Activated CD8-positive, alpha-beta T cell treated with anti-CD3 and anti-CD28 coated beads for 36 hours (primary cell): ENCODE measurements at regions not wholly inside any gene's neighbourhood (a gene's known extent, or its start where the extent isn't known, plus 50 kb on each side); places are given as distances from the start of the nearest gene placed in this dataset.

Experiments used
- ATAC-seq: fragments of 200-7000 bp; cut with Tn5 transposase; one replicate; pipeline ENCODE4 v1.10.0; 2021; ENCODE audit warnings: mild to moderate bottlenecking, moderate library complexity
- CTCF ChIA-PET: fragments of 350-600 bp; sonication (Branson Sonifier 250); formaldehyde crosslinking; loops from one replicate; lab custom pipeline; 2021; ENCODE audit warnings: antibody characterized with exemption; lab: Charles Lee
- POLR2A ChIA-PET: fragments of 350-600 bp; sonication (Branson Sonifier 250); formaldehyde crosslinking; loops from one replicate; lab custom pipeline; 2021; ENCODE audit warnings: antibody characterized with exemption; lab: Charles Lee
- DNase-seq: peaks from one replicate; pipeline ENCODE4 v3.0.0-alpha.2; 2020
- H3K27ac Mint-ChIP-seq: one replicate; pipeline ENCODE4 v1.8.0; 2021; ENCODE audit warnings: mild to moderate bottlenecking, mixed read lengths
- H3K27me3 Mint-ChIP-seq: one replicate; pipeline ENCODE4 v1.8.0; 2021; ENCODE audit warnings: mixed read lengths
- H3K36me3 Mint-ChIP-seq: one replicate; pipeline ENCODE4 v1.8.0; 2021; ENCODE audit warnings: low read depth, mixed read lengths
- H3K4me1 Mint-ChIP-seq: one replicate; pipeline ENCODE4 v1.8.0; 2021; ENCODE audit warnings: low read depth, mixed read lengths
- H3K4me3 Mint-ChIP-seq: one replicate; pipeline ENCODE4 v1.8.0; 2021; ENCODE audit warnings: mild to moderate bottlenecking, moderate library complexity, mixed read lengths
- H3K9me3 Mint-ChIP-seq: one replicate; pipeline ENCODE4 v1.8.0; 2021; ENCODE audit warnings: mixed read lengths
- intact Hi-C: fragments of 100-400 bp; cut with micrococcal nuclease; formaldehyde crosslinking; loops from one replicate; pipeline ENCODE4 v1.10.0; 2022
- TF ChIP-seq, protein P1 (sequence below): fragments of 200-600 bp; IDR thresholded peaks from one replicate; pipeline ENCODE4 v1.8.0; 2022; ENCODE audit warnings: antibody characterized with exemption, mild to moderate bottlenecking

DNA sequence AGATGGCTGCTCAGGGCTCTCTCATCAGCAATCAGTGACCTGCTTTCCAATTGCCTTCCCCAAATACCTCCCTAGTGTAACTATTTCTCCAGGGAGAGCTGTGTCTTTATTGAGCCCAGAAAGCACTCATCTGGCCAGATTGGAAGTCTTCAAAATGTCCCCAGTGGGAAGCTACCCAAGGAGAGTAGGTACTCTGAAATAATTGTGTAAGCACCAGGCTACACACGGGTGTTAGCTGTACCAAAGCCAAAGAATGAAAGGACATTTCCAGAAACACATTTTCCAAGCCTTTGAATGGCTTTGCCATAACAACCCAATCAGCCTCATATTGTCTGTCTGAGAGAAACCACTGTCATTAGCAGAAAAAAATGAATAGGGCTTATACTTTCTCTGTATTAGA, 318.8 kb downstream of the FAM170A start:
- ATAC-seq: no peak
- POLR2A ChIA-PET: no interaction called here
- no peaks in the 10 kb centered on the region for H3K4me1 Mint-ChIP-seq
- no peak overlapping the region for H3K27ac Mint-ChIP-seq
- no peaks in the 10 kb centered on the region for H3K27me3 Mint-ChIP-seq
- CTCF ChIA-PET: no interaction called here
- TF ChIP-seq, protein P1, sequence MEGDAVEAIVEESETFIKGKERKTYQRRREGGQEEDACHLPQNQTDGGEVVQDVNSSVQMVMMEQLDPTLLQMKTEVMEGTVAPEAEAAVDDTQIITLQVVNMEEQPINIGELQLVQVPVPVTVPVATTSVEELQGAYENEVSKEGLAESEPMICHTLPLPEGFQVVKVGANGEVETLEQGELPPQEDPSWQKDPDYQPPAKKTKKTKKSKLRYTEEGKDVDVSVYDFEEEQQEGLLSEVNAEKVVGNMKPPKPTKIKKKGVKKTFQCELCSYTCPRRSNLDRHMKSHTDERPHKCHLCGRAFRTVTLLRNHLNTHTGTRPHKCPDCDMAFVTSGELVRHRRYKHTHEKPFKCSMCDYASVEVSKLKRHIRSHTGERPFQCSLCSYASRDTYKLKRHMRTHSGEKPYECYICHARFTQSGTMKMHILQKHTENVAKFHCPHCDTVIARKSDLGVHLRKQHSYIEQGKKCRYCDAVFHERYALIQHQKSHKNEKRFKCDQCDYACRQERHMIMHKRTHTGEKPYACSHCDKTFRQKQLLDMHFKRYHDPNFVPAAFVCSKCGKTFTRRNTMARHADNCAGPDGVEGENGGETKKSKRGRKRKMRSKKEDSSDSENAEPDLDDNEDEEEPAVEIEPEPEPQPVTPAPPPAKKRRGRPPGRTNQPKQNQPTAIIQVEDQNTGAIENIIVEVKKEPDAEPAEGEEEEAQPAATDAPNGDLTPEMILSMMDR: no peak
- no peak for DNase-seq
- H3K9me3 Mint-ChIP-seq: no peaks in the 10 kb centered on the region
- no peaks in the 10 kb centered on the region for H3K36me3 Mint-ChIP-seq
- no peak overlapping the region for H3K4me3 Mint-ChIP-seq
- intact Hi-C loops: no loop called here

DNA sequence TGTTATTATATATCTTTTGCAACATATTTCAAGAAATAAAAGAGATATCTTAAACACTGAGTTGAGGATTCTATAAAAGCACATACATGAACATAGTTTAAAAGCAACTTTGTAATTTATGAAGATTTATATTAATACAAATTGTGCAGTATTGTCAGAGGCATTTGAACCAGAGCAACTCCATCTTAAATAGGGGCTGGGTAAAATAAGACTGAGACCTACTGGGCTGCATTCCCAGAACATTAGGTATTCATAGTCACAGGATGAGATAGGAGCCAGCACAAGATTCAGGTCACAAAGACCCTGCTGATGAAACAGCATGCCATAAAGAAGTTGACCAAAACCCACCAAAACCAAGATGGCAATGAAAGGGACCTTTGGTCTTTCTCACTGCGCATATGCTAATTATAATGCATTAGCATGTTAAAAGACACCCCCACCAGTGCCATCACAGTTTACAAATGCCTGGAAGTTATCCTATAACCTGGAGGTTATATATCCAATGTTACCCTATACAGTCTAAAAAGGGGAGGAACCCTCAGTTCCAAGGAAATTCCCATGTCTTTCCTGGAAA, 320.2 kb downstream of the FAM170A start:
- Mint-ChIP-seq H3K36me3 (no peaks in the 10 kb centered on the region), H3K4me3 (no peak overlapping the region), H3K4me1 (no peaks in the 10 kb centered on the region), H3K9me3 (no peaks in the 10 kb centered on the region), H3K27me3 (no peaks in the 10 kb centered on the region), H3K27ac (no peak overlapping the region)
- no peak for ATAC-seq
- ChIA-PET POLR2A (no interaction called here), CTCF (no interaction called here)
- TF ChIP-seq, protein P1: no peak
- intact Hi-C loops: no loop called here
- no peak for DNase-seq

DNA sequence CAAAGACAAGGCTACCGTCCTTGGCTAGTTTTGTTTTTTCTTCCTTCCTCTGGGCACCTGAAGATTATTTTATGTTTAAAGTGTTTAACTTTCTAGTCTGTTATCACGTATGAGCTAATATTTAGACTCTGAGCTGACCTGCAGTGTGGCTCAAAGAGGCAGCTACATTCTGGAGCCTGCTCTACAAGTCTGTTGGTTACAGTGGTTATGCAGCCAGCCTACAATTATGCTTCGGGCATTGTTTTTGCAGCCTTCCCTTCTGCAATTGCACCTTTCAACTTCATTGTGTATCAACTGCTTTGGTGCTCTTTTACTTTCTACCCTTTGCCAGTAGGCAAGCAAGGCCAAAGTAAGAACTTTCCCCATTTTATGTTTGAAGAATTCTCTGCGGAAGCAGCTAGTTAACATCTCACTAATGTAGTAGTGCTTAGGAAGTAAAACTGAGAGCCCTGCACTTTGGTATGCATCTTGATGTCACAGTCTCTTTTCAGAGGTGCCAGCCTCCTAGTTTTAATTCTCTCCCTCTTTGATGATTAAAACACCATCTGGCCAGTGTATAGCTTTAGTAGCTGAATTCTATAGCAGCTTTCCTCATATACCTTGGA, 322.1 kb downstream of the FAM170A start:
- Mint-ChIP-seq H3K27me3 (no peaks in the 10 kb centered on the region), H3K27ac (no peak overlapping the region), H3K9me3 (peaks cover 3% of the 10 kb centered on the region), H3K36me3 (no peaks in the 10 kb centered on the region), H3K4me3 (no peak overlapping the region), H3K4me1 (no peaks in the 10 kb centered on the region)
- POLR2A ChIA-PET: no interaction called here
- intact Hi-C loops: no loop called here
- DNase-seq (no peak), ATAC-seq (no peak)
- TF ChIP-seq, protein P1: no peak
- CTCF ChIA-PET: interaction anchor here (0.7 kb wide), 1 partner anchor 53 kb away, joined by 3 read pairs; no protein-coding TSS in a partner anchor

DNA sequence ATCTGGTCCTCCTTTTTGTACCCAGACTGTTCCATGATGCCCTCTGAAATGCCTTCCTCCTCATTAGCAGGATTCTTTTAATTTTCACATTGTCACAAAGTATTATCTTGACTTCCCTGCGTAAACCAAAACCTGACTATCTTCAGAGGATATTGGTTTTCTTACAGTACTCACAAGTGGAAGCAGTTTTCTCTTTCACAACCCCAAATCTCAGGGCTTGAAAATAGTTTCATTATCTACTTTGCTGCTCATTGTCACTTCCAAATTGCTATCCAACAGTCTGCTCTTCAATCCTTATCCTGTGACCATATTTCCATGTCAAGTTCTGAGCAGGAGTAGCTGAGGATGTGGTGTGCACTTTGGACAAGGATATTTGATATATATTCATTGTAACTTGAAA, 324.1 kb downstream of the FAM170A start:
- no peak overlapping the region for H3K4me3 Mint-ChIP-seq
- no peak for DNase-seq
- H3K4me1 Mint-ChIP-seq: no peaks in the 10 kb centered on the region
- no peak for ATAC-seq
- intact Hi-C loops: no loop called here
- POLR2A ChIA-PET: no interaction called here
- peaks cover 3% of the 10 kb centered on the region for H3K9me3 Mint-ChIP-seq
- CTCF ChIA-PET: no interaction called here
- TF ChIP-seq, protein P1: no peak
- no peaks in the 10 kb centered on the region for H3K27me3 Mint-ChIP-seq
- no peaks in the 10 kb centered on the region for H3K36me3 Mint-ChIP-seq
- no peak overlapping the region for H3K27ac Mint-ChIP-seq

DNA sequence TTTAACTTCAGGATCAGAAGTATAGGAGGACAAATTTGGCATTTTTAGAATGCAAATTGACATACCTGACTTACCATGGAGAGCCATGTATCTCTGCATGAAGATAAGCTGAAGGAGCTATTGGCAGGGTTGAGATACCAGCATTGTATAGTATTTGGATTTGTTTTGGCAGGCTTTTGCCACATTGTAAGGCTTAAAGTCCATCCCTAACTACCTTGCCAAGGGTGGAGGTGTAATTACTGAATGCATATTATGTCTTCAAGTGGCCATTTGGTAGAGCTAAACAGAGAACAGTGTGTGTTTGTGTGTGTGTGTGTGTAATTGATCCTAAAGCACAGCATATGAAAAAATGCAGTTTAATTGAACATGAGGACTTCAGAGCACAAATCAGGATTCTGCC, 324.7 kb downstream of the FAM170A start:
- TF ChIP-seq, protein P1: no peak
- CTCF ChIA-PET: no interaction called here
- POLR2A ChIA-PET: no interaction called here

More for the DNA sequence above, 324.7 kb downstream of the FAM170A start:
- intact Hi-C loops: no loop called here
- Mint-ChIP-seq H3K27me3 (no peaks in the 10 kb centered on the region), H3K4me3 (no peak overlapping the region), H3K36me3 (no peaks in the 10 kb centered on the region), H3K4me1 (no peaks in the 10 kb centered on the region), H3K9me3 (peaks cover 3% of the 10 kb centered on the region), H3K27ac (no peak overlapping the region)
- ATAC-seq (no peak), DNase-seq (no peak)
